A549 (cell line): ENCODE measurements at regions not wholly inside any gene's neighbourhood (a gene's known extent, or its start where the extent isn't known, plus 50 kb on each side); places are given as distances from the start of the nearest gene placed in this dataset.
"Not testable (repeated sequence)": the region's sequence is repeated elsewhere in the genome, so short reads cannot be mapped to it uniquely, and the experiment has no call there.

ENCODE experiments used
- CHD2 ChIP-seq: fragments of 150-350 bp; IDR thresholded peaks from 2 replicates; pipeline ENCODE4 v1.6.1; 2014; ENCODE audit warnings: low read length; ENCODE audit not compliant: partially characterized antibody
- EP300 ChIP-seq, 2 experiments: fragments of >200 bp; sonication (Bioruptor Twin); formaldehyde crosslinking; IDR thresholded peaks; 2 replicates in 1 of 2; 3 replicates in 1 of 2; pipeline ENCODE4 v1.6.1; 2016 to 2017
- HDAC2 ChIP-seq: fragments of 200-600 bp; sonication (generic); IDR thresholded peaks from 2 replicates; pipeline ENCODE4 v1.6.1; 2016
- KDM5A ChIP-seq: fragments of 200-600 bp; sonication (generic); IDR thresholded peaks from 2 replicates; pipeline ENCODE4 v1.6.1; 2016; ENCODE audit warnings: antibody characterized with exemption, mild to moderate bottlenecking
- NR3C1 ChIP-seq: fragments of >200 bp; sonication (Bioruptor Twin); formaldehyde crosslinking; IDR thresholded peaks from 3 replicates; pipeline ENCODE4 v1.6.1; 2017
- PHF8 ChIP-seq: fragments of 200-600 bp; sonication (generic); IDR thresholded peaks from 2 replicates; pipeline ENCODE4 v1.6.1; 2016; ENCODE audit warnings: low read depth, mild to moderate bottlenecking, antibody characterized with exemption, moderate library complexity, borderline replicate concordance
- POLR2A ChIP-seq: IDR thresholded peaks from 2 replicates; pipeline ENCODE4 v1.6.1; 2012; ENCODE audit warnings: mild to moderate bottlenecking, low read length
- ZC3H11A ChIP-seq: fragments of 450-650 bp; IDR thresholded peaks from 2 replicates; pipeline ENCODE4 v1.6.1; 2014; ENCODE audit warnings: antibody characterized with exemption, mild to moderate bottlenecking
- TF ChIP-seq, protein P1 (sequence below): fragments of 200-600 bp; sonication (generic); IDR thresholded peaks from 2 replicates; pipeline ENCODE4 v1.6.1; 2016; ENCODE audit warnings: antibody characterized with exemption, mild to moderate bottlenecking, moderate library complexity
- TF ChIP-seq, protein P2 (sequence below): fragments of >200 bp; sonication (Bioruptor Twin); formaldehyde crosslinking; IDR thresholded peaks from 3 replicates; pipeline ENCODE4 v1.5.1; 2016
- TF ChIP-seq, protein P3 (sequence below): fragments of 450-650 bp; IDR thresholded peaks from 2 replicates; pipeline ENCODE4 v1.6.1; 2014; ENCODE audit warnings: antibody characterized with exemption
- TF ChIP-seq, protein P4 (sequence below): fragments of 150-350 bp; IDR thresholded peaks from 2 replicates; pipeline ENCODE4 v1.6.1; 2014; ENCODE audit warnings: low read depth, mild to moderate bottlenecking, low read length

DNA sequence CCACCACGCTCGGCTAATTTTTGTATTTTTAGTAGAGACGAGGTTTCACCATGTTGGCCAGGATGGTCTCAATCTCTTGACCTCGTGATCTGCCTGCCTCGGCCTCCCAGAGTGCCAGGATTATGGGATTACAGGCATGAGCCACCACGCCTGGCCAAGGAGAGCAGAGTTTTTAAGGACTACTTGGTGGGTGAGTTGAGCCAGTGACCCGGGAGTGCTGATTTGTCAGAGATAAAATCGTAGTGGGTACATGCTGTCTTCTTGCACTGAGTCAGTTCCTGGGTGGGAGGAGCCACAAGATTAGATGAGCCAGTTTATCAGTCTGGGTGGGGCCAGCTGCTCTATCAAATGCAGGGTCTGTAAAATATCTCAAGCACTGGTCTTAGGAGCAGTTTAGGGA lies 361.7 kb downstream of the TYW1 start:
- not testable (repeated sequence) for TF ChIP-seq HDAC2; ZC3H11A; PHF8; CHD2; POLR2A; KDM5A; NR3C1; EP300 (IDR thresholded peaks at IDR 0.05)
- TF ChIP-seq, protein P1, sequence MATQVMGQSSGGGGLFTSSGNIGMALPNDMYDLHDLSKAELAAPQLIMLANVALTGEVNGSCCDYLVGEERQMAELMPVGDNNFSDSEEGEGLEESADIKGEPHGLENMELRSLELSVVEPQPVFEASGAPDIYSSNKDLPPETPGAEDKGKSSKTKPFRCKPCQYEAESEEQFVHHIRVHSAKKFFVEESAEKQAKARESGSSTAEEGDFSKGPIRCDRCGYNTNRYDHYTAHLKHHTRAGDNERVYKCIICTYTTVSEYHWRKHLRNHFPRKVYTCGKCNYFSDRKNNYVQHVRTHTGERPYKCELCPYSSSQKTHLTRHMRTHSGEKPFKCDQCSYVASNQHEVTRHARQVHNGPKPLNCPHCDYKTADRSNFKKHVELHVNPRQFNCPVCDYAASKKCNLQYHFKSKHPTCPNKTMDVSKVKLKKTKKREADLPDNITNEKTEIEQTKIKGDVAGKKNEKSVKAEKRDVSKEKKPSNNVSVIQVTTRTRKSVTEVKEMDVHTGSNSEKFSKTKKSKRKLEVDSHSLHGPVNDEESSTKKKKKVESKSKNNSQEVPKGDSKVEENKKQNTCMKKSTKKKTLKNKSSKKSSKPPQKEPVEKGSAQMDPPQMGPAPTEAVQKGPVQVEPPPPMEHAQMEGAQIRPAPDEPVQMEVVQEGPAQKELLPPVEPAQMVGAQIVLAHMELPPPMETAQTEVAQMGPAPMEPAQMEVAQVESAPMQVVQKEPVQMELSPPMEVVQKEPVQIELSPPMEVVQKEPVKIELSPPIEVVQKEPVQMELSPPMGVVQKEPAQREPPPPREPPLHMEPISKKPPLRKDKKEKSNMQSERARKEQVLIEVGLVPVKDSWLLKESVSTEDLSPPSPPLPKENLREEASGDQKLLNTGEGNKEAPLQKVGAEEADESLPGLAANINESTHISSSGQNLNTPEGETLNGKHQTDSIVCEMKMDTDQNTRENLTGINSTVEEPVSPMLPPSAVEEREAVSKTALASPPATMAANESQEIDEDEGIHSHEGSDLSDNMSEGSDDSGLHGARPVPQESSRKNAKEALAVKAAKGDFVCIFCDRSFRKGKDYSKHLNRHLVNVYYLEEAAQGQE: not testable (repeated sequence)
- TF ChIP-seq, protein P2, sequence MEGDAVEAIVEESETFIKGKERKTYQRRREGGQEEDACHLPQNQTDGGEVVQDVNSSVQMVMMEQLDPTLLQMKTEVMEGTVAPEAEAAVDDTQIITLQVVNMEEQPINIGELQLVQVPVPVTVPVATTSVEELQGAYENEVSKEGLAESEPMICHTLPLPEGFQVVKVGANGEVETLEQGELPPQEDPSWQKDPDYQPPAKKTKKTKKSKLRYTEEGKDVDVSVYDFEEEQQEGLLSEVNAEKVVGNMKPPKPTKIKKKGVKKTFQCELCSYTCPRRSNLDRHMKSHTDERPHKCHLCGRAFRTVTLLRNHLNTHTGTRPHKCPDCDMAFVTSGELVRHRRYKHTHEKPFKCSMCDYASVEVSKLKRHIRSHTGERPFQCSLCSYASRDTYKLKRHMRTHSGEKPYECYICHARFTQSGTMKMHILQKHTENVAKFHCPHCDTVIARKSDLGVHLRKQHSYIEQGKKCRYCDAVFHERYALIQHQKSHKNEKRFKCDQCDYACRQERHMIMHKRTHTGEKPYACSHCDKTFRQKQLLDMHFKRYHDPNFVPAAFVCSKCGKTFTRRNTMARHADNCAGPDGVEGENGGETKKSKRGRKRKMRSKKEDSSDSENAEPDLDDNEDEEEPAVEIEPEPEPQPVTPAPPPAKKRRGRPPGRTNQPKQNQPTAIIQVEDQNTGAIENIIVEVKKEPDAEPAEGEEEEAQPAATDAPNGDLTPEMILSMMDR: not testable (repeated sequence)
- TF ChIP-seq, protein P3, sequence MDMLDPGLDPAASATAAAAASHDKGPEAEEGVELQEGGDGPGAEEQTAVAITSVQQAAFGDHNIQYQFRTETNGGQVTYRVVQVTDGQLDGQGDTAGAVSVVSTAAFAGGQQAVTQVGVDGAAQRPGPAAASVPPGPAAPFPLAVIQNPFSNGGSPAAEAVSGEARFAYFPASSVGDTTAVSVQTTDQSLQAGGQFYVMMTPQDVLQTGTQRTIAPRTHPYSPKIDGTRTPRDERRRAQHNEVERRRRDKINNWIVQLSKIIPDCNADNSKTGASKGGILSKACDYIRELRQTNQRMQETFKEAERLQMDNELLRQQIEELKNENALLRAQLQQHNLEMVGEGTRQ: not testable (repeated sequence)
- TF ChIP-seq, protein P4, sequence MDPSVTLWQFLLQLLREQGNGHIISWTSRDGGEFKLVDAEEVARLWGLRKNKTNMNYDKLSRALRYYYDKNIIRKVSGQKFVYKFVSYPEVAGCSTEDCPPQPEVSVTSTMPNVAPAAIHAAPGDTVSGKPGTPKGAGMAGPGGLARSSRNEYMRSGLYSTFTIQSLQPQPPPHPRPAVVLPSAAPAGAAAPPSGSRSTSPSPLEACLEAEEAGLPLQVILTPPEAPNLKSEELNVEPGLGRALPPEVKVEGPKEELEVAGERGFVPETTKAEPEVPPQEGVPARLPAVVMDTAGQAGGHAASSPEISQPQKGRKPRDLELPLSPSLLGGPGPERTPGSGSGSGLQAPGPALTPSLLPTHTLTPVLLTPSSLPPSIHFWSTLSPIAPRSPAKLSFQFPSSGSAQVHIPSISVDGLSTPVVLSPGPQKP: not testable (repeated sequence)
